D721Med (cell line): ENCODE measurements at regions not wholly inside any gene's neighbourhood (a gene's known extent, or its start where the extent isn't known, plus 50 kb on each side); places are given as distances from the start of the nearest gene placed in this dataset.

ENCODE experiments used
- DNase-seq: peaks from one replicate; pipeline ENCODE4 v3.0.0; 2011; ENCODE audit warnings: low spot score; ENCODE audit not compliant: insufficient read length
- FAIRE-seq: peaks from 2 replicates; lab custom pipeline; 2011; peaks lifted over from hg19 to GRCh38; lab: Jason Lieb, UNC
- CTCF ChIP-seq: IDR thresholded peaks from 2 replicates; pipeline ENCODE4 v1.5.1; 2012; ENCODE audit warnings: mild to moderate bottlenecking, control low read depth; ENCODE audit not compliant: insufficient read depth; ENCODE audit errors: missing control alignments

GRCh38 chr1:14010476-14010875 lies 310.5 kb downstream of the PRDM2 start:
- FAIRE-seq (no peak), DNase-seq (no peak)
- TF ChIP-seq CTCF = no peak

GRCh38 chr1:14011132-14011531 lies 311.1 kb downstream of the PRDM2 start:
- TF ChIP-seq CTCF = no peak
- DNase-seq = no peak
- FAIRE-seq = no peak

GRCh38 chr1:14011888-14012287 lies 311.9 kb downstream of the PRDM2 start:
- no peak for TF ChIP-seq CTCF
- FAIRE-seq = no peak
- DNase-seq = no peak

- TF ChIP-seq CTCF = no peak
- DNase-seq (no peak), FAIRE-seq (no peak)
Measured at GRCh38 chr1:14014929-14015328, 314.9 kb downstream of the PRDM2 start.

- TF ChIP-seq CTCF = no peak
- DNase-seq (no peak), FAIRE-seq (no peak)
Measured at GRCh38 chr1:14015917-14016316, 315.9 kb downstream of the PRDM2 start.

GRCh38 chr1:14017531-14017961 lies 317.6 kb downstream of the PRDM2 start:
- FAIRE-seq = no peak
- DNase-seq = no peak
- TF ChIP-seq CTCF = no peak

- FAIRE-seq (no peak), DNase-seq (no peak)
- TF ChIP-seq CTCF = no peak
Measured at GRCh38 chr1:14019461-14019860, 319.5 kb downstream of the PRDM2 start.
